Effector CD8-positive, alpha-beta T cell (primary cell): ENCODE measurements at regions not wholly inside any gene's neighbourhood (a gene's known extent, or its start where the extent isn't known, plus 50 kb on each side); places are given as distances from the start of the nearest gene placed in this dataset.
"Not testable (repeated sequence)": the region's sequence is repeated elsewhere in the genome, so short reads cannot be mapped to it uniquely, and the experiment has no call there.

Experiments used
- DNase-seq: peaks from one replicate; lab custom pipeline; 2025; lab: John Stamatoyannopoulos, UW

- no peak for DNase-seq
Observed at GRCh38 chr2:8333177-8333831, 348.6 kb upstream of the ID2 start.

- not testable (repeated sequence) for DNase-seq
Observed at GRCh38 chr2:8333832-8334187, 348.0 kb upstream of the ID2 start.

GRCh38 chr2:8334866-8335325 lies 347.0 kb upstream of the ID2 start:
- no peak for DNase-seq

- DNase-seq = no peak
Observed at GRCh38 chr2:8335801-8336200, 346.1 kb upstream of the ID2 start.

GRCh38 chr2:8337321-8337720 lies 344.5 kb upstream of the ID2 start:
- no peak for DNase-seq

- DNase-seq = no peak
Observed at GRCh38 chr2:8342407-8342806, 339.4 kb upstream of the ID2 start.

GRCh38 chr2:8343031-8343430 lies 338.8 kb upstream of the ID2 start:
- no peak for DNase-seq

- no peak for DNase-seq
Observed at GRCh38 chr2:8344144-8345097, 337.4 kb upstream of the ID2 start.

GRCh38 chr2:8345200-8345599 lies 336.7 kb upstream of the ID2 start:
- no peak for DNase-seq

GRCh38 chr2:8346208-8346607 lies 335.6 kb upstream of the ID2 start:
- no peak for DNase-seq

GRCh38 chr2:8346706-8347430 lies 335.0 kb upstream of the ID2 start:
- DNase-seq = no peak

- DNase-seq = not testable (repeated sequence)
Observed at GRCh38 chr2:8348911-8349310, 332.9 kb upstream of the ID2 start.

GRCh38 chr2:8352296-8352695 lies 329.6 kb upstream of the ID2 start:
- no peak for DNase-seq

GRCh38 chr2:8352989-8353388 lies 328.9 kb upstream of the ID2 start:
- DNase-seq = no peak

- no peak for DNase-seq
Observed at GRCh38 chr2:8355102-8355859, 326.6 kb upstream of the ID2 start.

- DNase-seq = no peak
Observed at GRCh38 chr2:8357738-8358518, 323.9 kb upstream of the ID2 start.

GRCh38 chr2:8361930-8362329 lies 319.9 kb upstream of the ID2 start:
- no peak for DNase-seq

- no peak for DNase-seq
Observed at GRCh38 chr2:8363161-8363560, 318.7 kb upstream of the ID2 start.

- no peak for DNase-seq
Observed at GRCh38 chr2:8364668-8365067, 317.2 kb upstream of the ID2 start.

GRCh38 chr2:8365331-8365910 lies 316.4 kb upstream of the ID2 start:
- no peak for DNase-seq

GRCh38 chr2:8367833-8368232 lies 314.0 kb upstream of the ID2 start:
- no peak for DNase-seq
